ENCODE measurements at regions not wholly inside any gene's neighbourhood (a gene's known extent, or its start where the extent isn't known, plus 50 kb on each side); places are given as distances from the start of the nearest gene placed in this dataset.

- no peak for TF ChIP-seq CTCF (IDR thresholded peaks at IDR 0.05 in 8 of 11, conservative IDR thresholded peaks at IDR 0.05 in 3 of 11)
- TF ChIP-seq POLR2A (IDR thresholded peaks at IDR 0.05), result no peak
- no peak for TF ChIP-seq POLR2AphosphoS5 (IDR thresholded peaks at IDR 0.05)
These were observed 721.7 kb downstream of the MATN1 start for GRCh38 chr1:30001732-30002039.

All from spleen (tissue), 7 donors.